ENCODE measurements at regions not wholly inside any gene's neighbourhood (a gene's known extent, or its start where the extent isn't known, plus 50 kb on each side); places are given as distances from the start of the nearest gene placed in this dataset.
A peak's percentile ranks its signal among the peaks of the same experiment; 100 is the strongest.
"Not testable (repeated sequence)": the region's sequence is repeated elsewhere in the genome, so short reads cannot be mapped to it uniquely, and the experiment has no call there.

- DNase-seq: no peak
- H3K27me3 ChIP-seq (replicated peaks in 2 of 5; ENCODE audit: control insufficient read depth in 4 of 5, insufficient read depth in 5 of 5, low read length in 4 of 5): peaks cover 0 to 4% (median 0%) of the 10 kb centered on the region in 5 experiments
- ChIA-PET CTCF (interaction anchor here (0.6 to 1.4 kb wide), 8 partner anchors 722 to 1189 kb away, joined by 3 to 5 read pairs (median 3); no protein-coding TSS in a partner anchor), POLR2A (interaction anchor here (0.6 kb wide), 1 partner anchor 180 kb away, joined by 3 read pairs; no protein-coding TSS in a partner anchor)
- no peaks in the 10 kb centered on the region for H3K9me3 ChIP-seq (ENCODE audit: control extremely low read depth in 1 of 5, control insufficient read depth in 4 of 5, insufficient read depth in 2 of 5, low read depth in 1 of 5, low read length in 4 of 5)
- WGBS (ENCODE audit: insufficient coverage): 72% methylated on average over 5 of the region's 8 CpGs
- H3K36me3 ChIP-seq (ENCODE audit: control insufficient read depth in 4 of 4, insufficient read depth in 4 of 4, low read length in 3 of 4): no peaks in the 10 kb centered on the region
- peaks cover 0 to 15% (median 11%) of the 10 kb centered on the region in 4 experiments for H3K4me1 ChIP-seq (ENCODE audit: control extremely low read depth in 1 of 4, control insufficient read depth in 4 of 4, insufficient read depth in 4 of 4, low read length in 3 of 4)
- no peak overlapping the region for H3K27ac ChIP-seq (ENCODE audit: insufficient read depth in 1 of 2, low read depth in 1 of 2, low read length in 2 of 2, poor library complexity in 1 of 2, severe bottlenecking in 2 of 2)
- peak overlapping the region in 2 of 7 experiments; percentile 40 to 60 for H3K4me3 ChIP-seq (ENCODE audit: control insufficient read depth in 1 of 7, extremely low read depth in 1 of 7, insufficient read depth in 4 of 7, low read depth in 2 of 7, low read length in 6 of 7)
Observed at GRCh38 chr14:101628975-101629374, 67.7 kb downstream of the DIO3 start.

- CTCF ChIA-PET: interaction anchor here (0.8 to 1.4 kb wide), 3 partner anchors 13 to 1191 kb away, joined by 3 to 4 read pairs (median 3); no protein-coding TSS in a partner anchor
- no peak overlapping the region for H3K27ac ChIP-seq (ENCODE audit: insufficient read depth in 1 of 2, low read depth in 1 of 2, low read length in 2 of 2, poor library complexity in 1 of 2, severe bottlenecking in 2 of 2)
- peaks cover 0 to 4% (median 0%) of the 10 kb centered on the region in 5 experiments for H3K27me3 ChIP-seq (replicated peaks in 2 of 5; ENCODE audit: control insufficient read depth in 4 of 5, insufficient read depth in 5 of 5, low read length in 4 of 5)
- H3K4me3 ChIP-seq (ENCODE audit: control insufficient read depth in 1 of 7, extremely low read depth in 1 of 7, insufficient read depth in 4 of 7, low read depth in 2 of 7, low read length in 6 of 7): no peak overlapping the region
- H3K4me1 ChIP-seq (ENCODE audit: control extremely low read depth in 1 of 4, control insufficient read depth in 4 of 4, insufficient read depth in 4 of 4, low read length in 3 of 4): peaks cover 0 to 26% (median 19%) of the 10 kb centered on the region in 4 experiments
- POLR2A ChIA-PET: no interaction called here
- no peaks in the 10 kb centered on the region for H3K36me3 ChIP-seq (ENCODE audit: control insufficient read depth in 4 of 4, insufficient read depth in 4 of 4, low read length in 3 of 4)
- WGBS (ENCODE audit: insufficient coverage): 92% methylated on average over 19 of the region's 22 CpGs
- no peak for DNase-seq
- H3K9me3 ChIP-seq (ENCODE audit: control extremely low read depth in 1 of 5, control insufficient read depth in 4 of 5, insufficient read depth in 2 of 5, low read depth in 1 of 5, low read length in 4 of 5): no peaks in the 10 kb centered on the region
Observed at GRCh38 chr14:101630056-101630965, 69.0 kb downstream of the DIO3 start.

DNA sequence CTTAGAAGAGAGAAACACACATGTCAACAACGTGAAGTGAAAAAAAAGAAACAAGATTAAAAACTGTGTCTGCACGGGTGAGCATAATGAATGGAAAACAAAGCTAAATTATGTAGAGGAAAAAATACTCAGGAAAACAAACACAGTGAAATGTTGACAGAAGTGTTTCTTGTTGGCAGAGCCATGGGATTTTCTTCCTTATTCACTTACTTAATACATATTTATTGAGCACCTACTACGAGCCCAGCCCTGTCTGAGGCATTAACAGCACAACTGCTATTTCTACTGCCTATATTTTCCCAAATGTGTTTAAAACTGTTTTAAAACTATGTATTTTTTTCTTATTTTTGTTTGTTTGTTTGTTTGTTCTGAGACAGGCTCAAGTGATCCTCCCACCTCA is 69.9 kb downstream of the DIO3 start:
- Histone ChIP-seq H3K27ac (ENCODE audit: insufficient read depth in 1 of 2, low read depth in 1 of 2, low read length in 2 of 2, poor library complexity in 1 of 2, severe bottlenecking in 2 of 2) (no peak overlapping the region), H3K4me1 (ENCODE audit: control extremely low read depth in 1 of 4, control insufficient read depth in 4 of 4, insufficient read depth in 4 of 4, low read length in 3 of 4) (peaks cover 0 to 31% (median 21%) of the 10 kb centered on the region in 4 experiments), H3K36me3 (ENCODE audit: control insufficient read depth in 4 of 4, insufficient read depth in 4 of 4, low read length in 3 of 4) (no peaks in the 10 kb centered on the region), H3K4me3 (ENCODE audit: control insufficient read depth in 1 of 7, extremely low read depth in 1 of 7, insufficient read depth in 4 of 7, low read depth in 2 of 7, low read length in 6 of 7) (no peak overlapping the region), H3K9me3 (ENCODE audit: control extremely low read depth in 1 of 5, control insufficient read depth in 4 of 5, insufficient read depth in 2 of 5, low read depth in 1 of 5, low read length in 4 of 5) (no peaks in the 10 kb centered on the region), H3K27me3 (replicated peaks in 2 of 5; ENCODE audit: control insufficient read depth in 4 of 5, insufficient read depth in 5 of 5, low read length in 4 of 5) (peaks cover 0 to 4% (median 0%) of the 10 kb centered on the region in 5 experiments)
- ChIA-PET CTCF (interaction anchor here (0.8 to 1.1 kb wide), 3 partner anchors 14 to 986 kb away, joined by 3 to 4 read pairs (median 4); no protein-coding TSS in a partner anchor), POLR2A (interaction anchor here (0.7 kb wide), 1 partner anchor 199 kb away, joined by 3 read pairs; no protein-coding TSS in a partner anchor)
- 100% methylated on average over 2 of the region's 3 CpGs for WGBS (ENCODE audit: insufficient coverage)
- no peak for DNase-seq

DNA sequence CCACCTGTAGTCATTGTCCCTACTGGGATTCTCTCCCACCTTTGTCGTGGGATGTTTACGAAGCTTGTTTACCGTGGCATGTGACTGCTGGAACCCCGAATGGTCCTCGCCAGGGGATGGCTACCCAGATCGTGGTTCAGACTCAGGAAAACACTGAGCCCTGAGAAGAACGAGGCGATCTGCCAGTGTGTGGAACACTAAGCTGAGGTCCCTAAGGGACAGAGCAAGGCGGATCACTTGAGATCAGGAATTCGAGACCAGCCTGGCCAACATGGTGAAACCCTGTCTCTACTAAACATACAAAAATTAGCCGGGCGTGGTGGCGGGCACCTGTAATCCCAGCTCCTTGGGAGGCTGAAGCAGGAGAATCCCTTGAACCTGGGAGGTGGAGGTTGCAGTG is 70.7 kb downstream of the DIO3 start:
- POLR2A ChIA-PET: interaction anchor here (0.7 kb wide), 1 partner anchor 199 kb away, joined by 3 read pairs; no protein-coding TSS in a partner anchor
- H3K27me3 ChIP-seq (replicated peaks in 2 of 5; ENCODE audit: control insufficient read depth in 4 of 5, insufficient read depth in 5 of 5, low read length in 4 of 5); H3K36me3 ChIP-seq (ENCODE audit: control insufficient read depth in 4 of 4, insufficient read depth in 4 of 4, low read length in 3 of 4); H3K27ac ChIP-seq (ENCODE audit: insufficient read depth in 1 of 2, low read depth in 1 of 2, low read length in 2 of 2, poor library complexity in 1 of 2, severe bottlenecking in 2 of 2); DNase-seq; H3K9me3 ChIP-seq (ENCODE audit: control extremely low read depth in 1 of 5, control insufficient read depth in 4 of 5, insufficient read depth in 2 of 5, low read depth in 1 of 5, low read length in 4 of 5); H3K4me3 ChIP-seq (ENCODE audit: control insufficient read depth in 1 of 7, extremely low read depth in 1 of 7, insufficient read depth in 4 of 7, low read depth in 2 of 7, low read length in 6 of 7): not testable (repeated sequence)
- 97% methylated on average over 11 of the region's 13 CpGs for WGBS (ENCODE audit: insufficient coverage)
- CTCF ChIA-PET: interaction anchor here (1.1 kb wide), 1 partner anchor 986 kb away, joined by 4 read pairs; no protein-coding TSS in a partner anchor
- peaks cover 0 to 31% (median 21%) of the 10 kb centered on the region in 4 experiments for H3K4me1 ChIP-seq (ENCODE audit: control extremely low read depth in 1 of 4, control insufficient read depth in 4 of 4, insufficient read depth in 4 of 4, low read length in 3 of 4)

DNA sequence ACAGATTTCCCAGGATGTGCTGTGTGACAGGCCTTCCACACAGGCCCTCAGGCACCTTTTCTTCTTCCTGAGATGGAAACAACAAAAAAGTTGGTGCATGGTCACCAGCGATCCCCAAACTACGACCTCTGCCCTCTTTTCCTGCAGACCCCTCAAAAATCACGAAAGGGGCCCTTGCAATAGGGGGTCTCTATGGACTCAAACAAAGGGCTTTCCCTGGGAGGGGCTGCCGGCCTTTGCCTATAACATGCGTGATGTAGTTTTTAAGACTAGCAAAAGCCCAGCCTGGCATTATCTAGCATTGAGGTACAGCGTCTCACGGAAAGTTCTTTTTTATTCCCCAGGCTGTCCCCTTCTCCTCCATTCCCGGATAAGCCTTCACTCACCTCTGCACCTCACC is 71.2 kb downstream of the DIO3 start:
- ChIA-PET POLR2A (no interaction called here), CTCF (interaction anchor here (1.1 kb wide), 1 partner anchor 987 kb away, joined by 4 read pairs; no protein-coding TSS in a partner anchor)
- no peak for DNase-seq
- peaks cover 0 to 31% (median 20%) of the 10 kb centered on the region in 4 experiments for H3K4me1 ChIP-seq (ENCODE audit: control extremely low read depth in 1 of 4, control insufficient read depth in 4 of 4, insufficient read depth in 4 of 4, low read length in 3 of 4)
- no peaks in the 10 kb centered on the region for H3K9me3 ChIP-seq (ENCODE audit: control extremely low read depth in 1 of 5, control insufficient read depth in 4 of 5, insufficient read depth in 2 of 5, low read depth in 1 of 5, low read length in 4 of 5)
- H3K4me3 ChIP-seq (ENCODE audit: control insufficient read depth in 1 of 7, extremely low read depth in 1 of 7, insufficient read depth in 4 of 7, low read depth in 2 of 7, low read length in 6 of 7): no peak overlapping the region
- H3K27me3 ChIP-seq (replicated peaks in 2 of 5; ENCODE audit: control insufficient read depth in 4 of 5, insufficient read depth in 5 of 5, low read length in 4 of 5): peaks cover 0 to 4% (median 0%) of the 10 kb centered on the region in 5 experiments
- H3K36me3 ChIP-seq (ENCODE audit: control insufficient read depth in 4 of 4, insufficient read depth in 4 of 4, low read length in 3 of 4): no peaks in the 10 kb centered on the region
- no peak overlapping the region for H3K27ac ChIP-seq (ENCODE audit: insufficient read depth in 1 of 2, low read depth in 1 of 2, low read length in 2 of 2, poor library complexity in 1 of 2, severe bottlenecking in 2 of 2)
- WGBS (ENCODE audit: insufficient coverage): 98% methylated on average over 8 of the region's 8 CpGs

GRCh38 chr14:101633276-101633675 is 72.0 kb downstream of the DIO3 start:
- no peak for DNase-seq
- CTCF ChIA-PET: interaction anchor here (1.4 kb wide), 1 partner anchor 10 kb away, joined by 3 read pairs; no protein-coding TSS in a partner anchor
- H3K36me3 ChIP-seq (ENCODE audit: control insufficient read depth in 4 of 4, insufficient read depth in 4 of 4, low read length in 3 of 4): no peaks in the 10 kb centered on the region
- peaks cover 0 to 2% (median 0%) of the 10 kb centered on the region in 5 experiments for H3K27me3 ChIP-seq (replicated peaks in 2 of 5; ENCODE audit: control insufficient read depth in 4 of 5, insufficient read depth in 5 of 5, low read length in 4 of 5)
- H3K4me3 ChIP-seq (ENCODE audit: control insufficient read depth in 1 of 7, extremely low read depth in 1 of 7, insufficient read depth in 4 of 7, low read depth in 2 of 7, low read length in 6 of 7): no peak overlapping the region
- no peaks in the 10 kb centered on the region for H3K9me3 ChIP-seq (ENCODE audit: control extremely low read depth in 1 of 5, control insufficient read depth in 4 of 5, insufficient read depth in 2 of 5, low read depth in 1 of 5, low read length in 4 of 5)
- WGBS (ENCODE audit: insufficient coverage): 91% methylated on average over 8 of the region's 10 CpGs
- H3K27ac ChIP-seq (ENCODE audit: insufficient read depth in 1 of 2, low read depth in 1 of 2, low read length in 2 of 2, poor library complexity in 1 of 2, severe bottlenecking in 2 of 2): no peak overlapping the region
- POLR2A ChIA-PET: no interaction called here
- peaks cover 0 to 24% (median 14%) of the 10 kb centered on the region in 4 experiments for H3K4me1 ChIP-seq (ENCODE audit: control extremely low read depth in 1 of 4, control insufficient read depth in 4 of 4, insufficient read depth in 4 of 4, low read length in 3 of 4)

Measured in common myeloid progenitor, CD34-positive (primary cell).